HepG2 (cell line): ENCODE measurements at regions not wholly inside any gene's neighbourhood (a gene's known extent, or its start where the extent isn't known, plus 50 kb on each side); places are given as distances from the start of the nearest gene placed in this dataset.

ENCODE experiments used
- ATAC-seq: fragments of 200-7000 bp; cut with Tn5 transposase; 3 replicates; pipeline ENCODE4 v1.9.1; 2020; ENCODE audit warnings: mild to moderate bottlenecking, moderate library complexity
- BruUV-seq: library from RNA; stranded (reverse); fragments of 400-500 nt; replicated peaks from 2 replicates; lab custom pipeline; 2021; lab: Mats Ljungman, UMichigan
- CTCF ChIA-PET: fragments of 300-600 bp; formaldehyde crosslinking; extraction: SDS; loops from one replicate; lab custom pipeline; 2021; ENCODE audit warnings: low total read pairs, inconsistent platforms, low intra/inter-chr PET ratio; lab: Yijun Ruan, JAX
- POLR2A ChIA-PET: fragments of 350-600 bp; sonication (Branson Sonifier 250); formaldehyde crosslinking; loops from one replicate; lab custom pipeline; 2020; ENCODE audit warnings: antibody characterized with exemption, inconsistent platforms; lab: Yijun Ruan, JAX
- DNase-seq: peaks from one replicate; pipeline ENCODE4 v3.0.0-alpha.2; 2015; ENCODE audit warnings: low spot score
- FAIRE-seq: peaks from 3 replicates; lab custom pipeline; 2011; peaks lifted over from hg19 to GRCh38; lab: Jason Lieb, UNC
- H2AFZ ChIP-seq: one replicate; pipeline ENCODE4 v1.6.1; 2011; ENCODE audit warnings: low read length, inconsistent platforms
- H3K27ac ChIP-seq: fragments of 300-600 bp; 3 replicates; pipeline ENCODE4 v1.8.0; 2011; ENCODE audit warnings: mixed run types, mild to moderate bottlenecking, mixed read lengths, low read length, inconsistent platforms; ENCODE audit not compliant: insufficient read depth; ENCODE audit errors: extremely low read length
- H3K27me3 ChIP-seq, 2 experiments: fragments of 200-600 bp in 1 of 2; 2 replicates in 1 of 2; 3 replicates in 1 of 2; pipeline versions ENCODE4 v1.6.0 to v1.8.0; 2011; ENCODE audit warnings: low read length in 2 of 2, mild to moderate bottlenecking in 2 of 2, moderate library complexity in 2 of 2, inconsistent platforms in 1 of 2; ENCODE audit not compliant: insufficient read depth in 2 of 2, control insufficient read depth in 1 of 2
- H3K36me3 ChIP-seq, 2 experiments: fragments of 200-600 bp in 1 of 2; replicated peaks in 1 of 2; 2 replicates in 1 of 2; 3 replicates in 1 of 2; pipeline versions ENCODE4 v1.5.1 to v1.8.0; 2011; ENCODE audit warnings: low read length in 2 of 2, inconsistent platforms in 1 of 2; ENCODE audit not compliant: insufficient read depth in 2 of 2, control insufficient read depth in 1 of 2
- H3K4me1 ChIP-seq: 2 replicates; pipeline ENCODE4 v1.5.1; 2012; ENCODE audit warnings: low read length, inconsistent platforms; ENCODE audit not compliant: insufficient read depth
- H3K4me2 ChIP-seq: 2 replicates; pipeline ENCODE4 v1.6.0; 2011; ENCODE audit warnings: low read depth, low read length, inconsistent platforms
- H3K4me3 ChIP-seq, 3 experiments: fragments of 200-600 bp in 1 of 3; sonication (generic), shearing (Covaris generic) in 1 of 3; replicated peaks in 1 of 3; 2 replicates each; pipeline ENCODE4 v1.5.1; 2011 to 2016; ENCODE audit warnings: low read length in 3 of 3, inconsistent platforms in 2 of 3, low read depth in 2 of 3, mild to moderate bottlenecking in 2 of 3, control low read depth in 1 of 3, mixed read lengths in 1 of 3; ENCODE audit not compliant: insufficient read depth in 1 of 3
- H3K79me2 ChIP-seq: one replicate; pipeline ENCODE4 v1.6.1; 2011; ENCODE audit warnings: low read length, inconsistent platforms; ENCODE audit not compliant: insufficient read depth
- H3K9ac ChIP-seq: 2 replicates; pipeline ENCODE4 v1.6.0; 2011; ENCODE audit warnings: mild to moderate bottlenecking, low read depth, low read length, inconsistent platforms; ENCODE audit not compliant: insufficient read depth
- H3K9me3 ChIP-seq: 2 replicates; pipeline ENCODE4 v1.5.1; 2012; ENCODE audit warnings: mild to moderate bottlenecking, low read length
- H4K20me1 ChIP-seq: 2 replicates; pipeline ENCODE4 v1.6.0; 2011; ENCODE audit warnings: inconsistent platforms, mild to moderate bottlenecking, low read length, moderate library complexity; ENCODE audit not compliant: insufficient read depth
- ARHGAP35 ChIP-seq: sonication (generic); formaldehyde crosslinking; IDR thresholded peaks from 2 replicates; pipeline ENCODE4 v1.9.0; 2022; ENCODE audit warnings: mild to moderate bottlenecking, inconsistent platforms, moderate library complexity, missing genetic modification reagents, borderline replicate concordance
- ARNT2 ChIP-seq: sonication (generic); formaldehyde crosslinking; IDR thresholded peaks from 2 replicates; pipeline ENCODE4 v1.8.0; 2022; ENCODE audit warnings: mild to moderate bottlenecking, low read depth, missing genetic modification reagents, moderate library complexity
- FOXJ3 ChIP-seq: sonication (generic); formaldehyde crosslinking; IDR thresholded peaks from 2 replicates; pipeline ENCODE4 v1.4.0; 2020; ENCODE audit warnings: missing genetic modification reagents, mild to moderate bottlenecking, borderline replicate concordance
- IRF1 ChIP-seq: sonication (generic); formaldehyde crosslinking; IDR thresholded peaks from 2 replicates; pipeline ENCODE4 v1.4.0; 2020; ENCODE audit warnings: low read depth, mild to moderate bottlenecking, missing genetic modification reagents
- POGZ ChIP-seq: sonication (generic); formaldehyde crosslinking; IDR thresholded peaks from 2 replicates; pipeline ENCODE4 v1.4.0; 2020; ENCODE audit warnings: mild to moderate bottlenecking, missing genetic modification reagents
- STAG1 ChIP-seq: sonication (generic); formaldehyde crosslinking; IDR thresholded peaks from 2 replicates; pipeline ENCODE4 v1.4.0; 2020; ENCODE audit warnings: missing genetic modification reagents
- TERF1 ChIP-seq: sonication (generic); formaldehyde crosslinking; IDR thresholded peaks from 2 replicates; pipeline ENCODE4 v1.8.0; 2022; ENCODE audit warnings: mild to moderate bottlenecking, missing genetic modification reagents, moderate library complexity
- TRAFD1 ChIP-seq: sonication (generic); formaldehyde crosslinking; IDR thresholded peaks from 2 replicates; pipeline ENCODE4 v1.5.1; 2020; ENCODE audit warnings: missing genetic modification reagents, mild to moderate bottlenecking, borderline replicate concordance
- ZNF660 ChIP-seq: sonication (generic); formaldehyde crosslinking; IDR thresholded peaks from 2 replicates; pipeline ENCODE4 v1.5.1; 2020; ENCODE audit warnings: mild to moderate bottlenecking, low read depth, missing genetic modification reagents, borderline replicate concordance
- WGBS: methylation state at CpG from one replicate; pipeline ENCODE4 v1.1.6; 2017; ENCODE audit warnings: low lambda C conversion rate; 5-methylcytosine and 5-hydroxymethylcytosine counted together
- in situ Hi-C: cut with HindIII; loops from 2 replicates; pipeline ENCODE4 v1.10.0; 2017; ENCODE audit warnings: low pct_unique_long_range_greater_than_20kb; ENCODE audit not compliant: extremely low pct_ligation_motif_present
- intact Hi-C: fragments of 100-400 bp; cut with micrococcal nuclease; formaldehyde crosslinking; loops from one replicate; pipeline ENCODE4 v1.10.0; 2022; ENCODE audit not compliant: unreplicated experiment

- TF ChIP-seq TERF1 (CRISPR knock-in tag) (no peak), ARHGAP35 (CRISPR knock-in tag) (no peak), ZNF660 (CRISPR knock-in tag) (no peak), IRF1 (no peak), ARNT2 (CRISPR knock-in tag) (no peak)
These were observed 162.8 kb downstream of the SMAD6 start (continued) for GRCh38 chr15:66864871-66865281.

GRCh38 chr15:66865622-66866611 is 163.9 kb downstream of the SMAD6 start:
- BruUV-seq, result no TSS peak
- Histone ChIP-seq H3K36me3 (no peaks in the 10 kb centered on the region), H4K20me1 (no peaks in the 10 kb centered on the region), H3K9me3 (no peaks in the 10 kb centered on the region), H2AFZ (no peak overlapping the region), H3K79me2 (no peaks in the 10 kb centered on the region), H3K4me3 (no peak overlapping the region), H3K27ac (no peak overlapping the region), H3K4me2 (no peak overlapping the region), H3K9ac (no peak overlapping the region), H3K27me3 (peaks cover 0 to 6% of the 10 kb centered on the region in 2 experiments; a peak in 2 of 5 replicates), H3K4me1 (no peaks in the 10 kb centered on the region)
- FAIRE-seq, result no peak
- no peak for DNase-seq
- CTCF ChIA-PET, result no interaction called here
- in situ Hi-C loops (no loop called here), intact Hi-C loops (no loop called here)
- no peak for ATAC-seq
- 65% methylated on average over 15 of the region's 15 CpGs for WGBS
- POLR2A ChIA-PET, result no interaction called here
- TF ChIP-seq FOXJ3 (CRISPR knock-in tag) (no peak), STAG1 (CRISPR knock-in tag) (no peak), TRAFD1 (no peak), POGZ (CRISPR knock-in tag) (no peak)
